HEK293T (cell line): ENCODE measurements at regions not wholly inside any gene's neighbourhood (a gene's known extent, or its start where the extent isn't known, plus 50 kb on each side); places are given as distances from the start of the nearest gene placed in this dataset.

ENCODE experiments used
- FOXA1 ChIP-seq: fragments of 450-650 bp; IDR thresholded peaks from 2 replicates; pipeline ENCODE4 v1.6.1; 2016; ENCODE audit warnings: mild to moderate bottlenecking
- SUZ12 ChIP-seq: fragments of 450-650 bp; IDR thresholded peaks from 2 replicates; pipeline ENCODE4 v1.6.1; 2016; ENCODE audit warnings: mild to moderate bottlenecking
- TARDBP ChIP-seq: fragments of 450-650 bp; IDR thresholded peaks from 2 replicates; pipeline ENCODE4 v1.6.1; 2016

DNA sequence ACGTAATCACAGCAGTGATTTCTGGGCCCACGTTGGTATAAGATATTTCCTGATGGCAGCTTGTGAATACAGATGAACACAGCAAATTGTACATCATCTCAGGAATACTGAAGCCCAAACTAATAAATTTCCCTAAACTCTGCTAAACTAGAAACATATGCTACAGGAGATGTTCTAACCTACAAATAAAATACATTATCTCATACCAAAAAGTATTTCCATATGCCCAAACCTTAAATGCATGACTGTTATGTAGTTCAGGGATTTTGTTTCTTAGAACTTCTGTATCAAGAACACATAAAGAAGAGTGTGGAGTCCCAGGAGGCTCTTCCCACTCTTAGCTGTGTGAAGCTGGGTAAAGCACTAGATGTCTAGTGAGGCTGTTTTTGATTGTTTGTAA is 138.4 kb downstream of the RFC3 start:
- no peak for TF ChIP-seq SUZ12
- no peak for TF ChIP-seq TARDBP
- no peak for TF ChIP-seq FOXA1
